ENCODE measurements at regions not wholly inside any gene's neighbourhood (a gene's known extent, or its start where the extent isn't known, plus 50 kb on each side); places are given as distances from the start of the nearest gene placed in this dataset.
"Not testable (repeated sequence)": the region's sequence is repeated elsewhere in the genome, so short reads cannot be mapped to it uniquely, and the experiment has no call there.

DNA sequence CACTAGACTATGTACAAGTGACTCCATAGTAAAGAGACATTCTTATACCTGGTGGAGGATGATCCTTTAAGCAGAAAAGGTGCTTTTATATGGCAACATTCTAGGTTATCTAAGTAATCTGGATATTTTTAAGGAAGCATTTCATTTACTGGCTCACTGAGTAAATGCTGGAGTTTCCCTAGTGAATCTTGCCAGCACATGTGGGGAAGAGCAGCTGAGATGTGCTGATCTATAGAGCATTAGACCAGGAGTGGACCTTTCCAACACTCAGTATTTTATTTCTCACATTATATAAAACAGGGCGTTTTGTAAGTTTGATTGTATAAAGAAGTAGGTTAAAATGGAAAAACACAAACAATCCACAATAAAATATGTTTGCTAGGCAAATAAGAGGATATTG, 478.5 kb downstream of the ATP23 start:
- no peak for DNase-seq
- no peak for ATAC-seq (ENCODE audit: poor library complexity)
- intact Hi-C loops (cut with DNase I) = no loop called here

DNA sequence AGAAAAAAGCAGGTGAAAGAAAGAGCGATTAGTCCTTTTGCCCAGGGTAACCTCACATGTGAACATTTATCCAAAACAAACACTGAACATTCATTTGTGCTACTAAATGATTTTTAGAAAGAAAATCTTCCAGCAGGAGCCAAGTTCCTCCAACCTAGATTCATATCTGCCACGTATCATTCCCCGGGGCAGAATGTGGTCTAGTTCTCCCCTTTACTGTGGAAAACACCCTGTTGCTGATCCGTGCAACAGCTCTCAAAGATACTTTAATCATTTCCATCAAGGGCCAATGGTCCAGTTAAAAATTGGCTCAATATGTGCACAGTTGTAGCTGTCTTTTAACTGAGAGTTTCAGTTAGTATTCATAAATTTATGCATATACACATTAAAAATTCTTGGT, 479.1 kb downstream of the ATP23 start:
- intact Hi-C loops (cut with DNase I) = no loop called here
- no peak for ATAC-seq (ENCODE audit: poor library complexity)

DNA sequence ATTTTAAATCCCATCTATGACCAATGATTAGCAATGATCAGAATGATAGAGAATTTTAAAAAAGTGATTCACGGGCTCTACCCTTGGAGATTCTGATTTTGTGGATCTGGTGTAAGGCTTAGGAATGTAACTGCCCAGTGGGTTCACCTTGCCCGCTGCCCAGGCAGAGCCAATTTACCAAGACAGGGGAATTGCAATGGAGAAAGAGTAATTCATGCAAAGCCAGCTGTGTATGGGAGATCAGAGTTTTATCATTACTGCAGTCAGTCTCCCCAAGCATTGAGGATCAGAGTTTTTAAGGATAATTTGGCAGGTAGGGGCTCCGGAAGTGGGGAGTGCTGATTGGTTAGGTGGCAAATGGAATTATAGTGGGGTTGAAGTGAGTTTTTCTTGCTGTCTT, 480.6 kb downstream of the ATP23 start:
- DNase-seq = no peak
- intact Hi-C loops (cut with DNase I) = no loop called here
- ATAC-seq (ENCODE audit: poor library complexity) = no peak

More for the DNA sequence above, 479.1 kb downstream of the ATP23 start:
- no peak for DNase-seq

DNA sequence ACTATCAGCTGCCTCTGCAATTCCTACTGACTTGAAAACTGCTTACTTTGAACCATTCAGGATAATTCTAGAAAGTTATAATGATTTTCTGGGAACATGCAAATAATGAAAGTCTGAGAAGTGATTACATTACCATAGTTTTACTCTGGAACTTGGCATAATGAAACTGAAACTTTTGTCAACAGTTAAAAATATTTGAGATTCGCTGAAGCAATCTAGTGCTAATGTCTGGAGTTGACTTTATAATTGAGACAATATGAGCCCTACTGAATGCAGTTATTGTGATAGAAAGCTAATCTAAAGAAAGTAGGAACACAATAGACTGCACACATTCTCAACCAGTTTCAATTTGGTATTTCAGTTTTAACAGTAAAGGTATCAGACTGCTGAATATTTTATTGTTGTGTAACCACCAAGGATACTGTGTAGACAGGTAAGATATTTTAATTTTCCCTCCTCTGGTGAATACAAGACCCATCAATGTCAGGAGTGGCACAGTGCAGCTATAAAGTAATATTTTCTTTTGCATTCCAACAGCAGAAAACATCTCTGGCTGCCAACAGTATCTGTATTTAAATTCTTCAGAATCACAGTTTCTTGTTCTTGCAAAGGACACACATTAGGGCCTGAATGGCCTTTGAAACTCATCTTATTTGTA, 483.5 kb downstream of the ATP23 start:
- ATAC-seq (ENCODE audit: poor library complexity) = no peak
- intact Hi-C loops (cut with DNase I) = no loop called here
- no peak for DNase-seq

DNA sequence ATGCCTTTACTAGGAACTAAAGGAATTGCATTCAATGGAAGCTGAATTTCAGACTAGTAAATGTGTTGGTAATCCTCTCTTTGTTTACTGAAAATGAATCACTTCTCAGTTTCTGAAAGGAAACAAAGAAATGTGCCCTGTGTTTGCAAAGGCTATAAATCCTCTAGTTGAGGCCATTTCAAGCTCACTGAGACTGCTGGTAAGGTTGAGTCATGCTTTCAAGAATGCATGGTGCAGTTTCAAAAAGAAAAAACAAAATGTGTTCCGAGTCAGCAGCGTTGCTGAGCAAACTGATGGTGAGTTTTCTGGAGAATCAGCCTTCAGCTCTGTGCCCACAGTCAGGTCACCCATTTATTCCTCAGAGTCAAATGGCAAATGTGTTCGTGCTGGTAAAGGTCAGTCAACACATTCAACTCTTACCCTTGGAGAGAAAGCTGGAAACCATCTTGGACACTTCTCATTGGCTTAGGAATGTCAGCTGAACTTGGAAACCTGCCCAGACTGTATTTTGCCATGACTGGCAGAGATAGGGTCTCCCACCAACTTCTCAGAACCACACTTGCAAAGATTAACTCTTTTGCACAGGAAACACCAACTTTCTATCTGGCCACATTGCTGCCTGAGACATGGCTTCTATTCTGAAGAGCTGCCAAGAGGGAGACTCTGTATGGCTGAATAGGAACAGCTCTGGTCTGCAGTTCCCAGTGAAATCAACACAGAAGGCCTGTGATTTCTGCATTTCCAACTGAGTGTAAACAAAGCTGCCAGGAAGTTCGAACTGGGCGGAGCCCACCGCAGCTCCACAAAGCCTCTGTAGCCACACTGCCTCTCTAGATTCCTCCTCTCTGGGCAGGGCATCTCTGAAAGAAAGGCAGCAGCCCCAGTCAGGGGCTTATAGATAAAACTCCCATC, 484.4 kb downstream of the ATP23 start:
- intact Hi-C loops (cut with DNase I) = no loop called here
- ATAC-seq (ENCODE audit: poor library complexity) (no peak), DNase-seq (peak; percentile 49)

DNA sequence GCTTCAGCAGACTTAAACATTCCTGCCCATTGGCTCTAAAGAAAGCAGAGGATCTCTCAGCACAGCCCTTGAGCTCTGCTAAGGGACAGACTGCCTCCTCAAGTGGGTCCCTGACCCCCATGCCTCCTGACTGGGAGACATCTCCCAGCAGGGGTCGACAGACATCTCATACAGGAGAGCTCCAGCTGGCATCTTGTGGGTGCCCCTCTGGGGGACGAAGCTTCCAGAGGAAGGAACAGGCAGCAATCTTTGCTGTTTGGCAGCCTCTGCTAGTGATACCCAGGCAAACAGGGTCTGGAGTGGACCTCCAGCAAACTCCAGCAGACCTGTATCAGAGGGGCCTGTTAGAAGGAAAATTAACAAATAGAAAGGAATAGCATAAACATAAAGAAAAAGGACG, 485.1 kb downstream of the ATP23 start:
- DNase-seq; intact Hi-C loops (cut with DNase I); ATAC-seq (ENCODE audit: poor library complexity): not testable (repeated sequence)

DNA sequence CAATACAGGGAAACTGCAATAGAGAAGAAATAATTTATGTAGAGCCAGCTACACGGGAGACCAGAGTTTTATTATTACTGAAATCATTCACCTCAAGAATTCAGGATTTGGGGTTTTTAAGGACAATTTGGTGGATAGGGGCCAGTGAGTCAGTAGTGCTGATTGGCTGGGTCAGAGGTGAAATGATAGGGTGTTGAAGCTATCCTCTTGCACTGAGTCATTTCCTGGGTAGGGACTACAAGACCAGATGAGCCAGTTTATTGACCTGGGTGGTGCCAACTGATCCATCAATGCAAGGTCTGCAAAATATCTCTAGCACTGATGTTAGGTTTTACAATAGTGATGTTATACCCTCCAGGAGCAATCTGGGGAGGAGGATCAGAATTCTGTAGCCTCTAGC, 486.3 kb downstream of the LRIG3 start:
- DNase-seq = no peak
- ATAC-seq (ENCODE audit: poor library complexity) = no peak
- intact Hi-C loops (cut with DNase I) = no loop called here

DNA sequence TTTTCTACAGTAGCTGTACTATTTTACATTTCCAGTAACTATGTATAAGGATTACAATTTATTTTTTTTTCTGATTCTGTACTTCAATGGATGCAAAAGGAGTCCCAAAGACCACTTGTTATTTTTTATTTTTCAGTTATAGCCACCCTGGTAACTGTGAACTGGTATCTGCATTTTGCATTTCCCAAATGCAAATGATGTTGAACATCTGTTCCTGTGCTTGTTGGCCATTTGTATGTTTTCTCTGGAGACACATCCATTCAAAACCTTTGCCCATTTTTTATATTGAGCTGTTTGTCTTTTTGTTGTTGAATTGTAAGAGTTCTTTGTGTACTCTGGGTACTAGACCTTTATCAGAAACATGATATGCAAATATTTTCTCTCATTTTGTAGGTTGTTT, 485.6 kb downstream of the LRIG3 start:
- ATAC-seq (ENCODE audit: poor library complexity) = no peak
- no peak for DNase-seq
- intact Hi-C loops (cut with DNase I) = no loop called here

DNA sequence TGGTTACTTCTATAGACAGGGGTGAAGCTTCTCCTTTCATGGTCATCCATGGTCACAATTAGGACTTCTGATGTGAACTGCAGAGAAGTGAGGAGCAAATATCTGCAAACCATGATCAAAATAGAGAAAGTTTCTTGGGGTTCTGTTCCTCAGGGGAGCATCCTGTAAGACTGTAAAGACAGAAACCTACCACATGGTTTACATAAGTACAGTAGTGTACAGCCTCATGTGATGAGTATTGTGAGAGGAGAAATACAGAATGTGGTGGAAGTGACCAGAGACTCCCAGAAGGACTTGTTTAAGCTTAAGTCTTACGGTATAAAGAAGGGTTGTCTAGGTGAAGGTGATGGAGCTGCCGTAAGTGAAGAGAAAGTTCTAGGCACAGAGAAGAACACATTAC, 484.7 kb downstream of the LRIG3 start:
- ATAC-seq (ENCODE audit: poor library complexity) = no peak
- intact Hi-C loops (cut with DNase I) = no loop called here
- no peak for DNase-seq

DNA sequence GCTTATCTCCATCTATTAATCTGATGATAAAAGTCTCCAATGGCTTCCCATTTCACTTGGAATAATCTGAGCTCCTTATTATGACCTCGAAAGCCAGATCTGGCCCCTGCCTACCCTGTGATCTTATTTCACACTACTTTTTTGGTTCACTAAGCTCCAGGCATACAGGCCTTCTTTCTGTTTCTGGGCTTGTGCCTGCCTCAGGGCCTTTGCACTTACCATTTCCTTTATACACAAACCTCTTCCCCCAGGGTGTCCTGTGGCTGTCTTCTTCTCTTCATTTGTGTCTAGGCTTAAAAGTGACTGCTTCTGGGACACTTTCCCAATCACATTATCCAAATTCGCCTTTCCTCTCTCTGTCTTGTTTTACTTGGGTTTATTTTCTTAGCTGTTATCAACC, 478.8 kb downstream of the LRIG3 start:
- ATAC-seq (ENCODE audit: poor library complexity) = no peak
- intact Hi-C loops (cut with DNase I) = loop anchor here (5.0 to 10.0 kb wide), 2 partner anchors 94 to 457 kb away; no protein-coding TSS in a partner anchor
- DNase-seq = no peak

DNA sequence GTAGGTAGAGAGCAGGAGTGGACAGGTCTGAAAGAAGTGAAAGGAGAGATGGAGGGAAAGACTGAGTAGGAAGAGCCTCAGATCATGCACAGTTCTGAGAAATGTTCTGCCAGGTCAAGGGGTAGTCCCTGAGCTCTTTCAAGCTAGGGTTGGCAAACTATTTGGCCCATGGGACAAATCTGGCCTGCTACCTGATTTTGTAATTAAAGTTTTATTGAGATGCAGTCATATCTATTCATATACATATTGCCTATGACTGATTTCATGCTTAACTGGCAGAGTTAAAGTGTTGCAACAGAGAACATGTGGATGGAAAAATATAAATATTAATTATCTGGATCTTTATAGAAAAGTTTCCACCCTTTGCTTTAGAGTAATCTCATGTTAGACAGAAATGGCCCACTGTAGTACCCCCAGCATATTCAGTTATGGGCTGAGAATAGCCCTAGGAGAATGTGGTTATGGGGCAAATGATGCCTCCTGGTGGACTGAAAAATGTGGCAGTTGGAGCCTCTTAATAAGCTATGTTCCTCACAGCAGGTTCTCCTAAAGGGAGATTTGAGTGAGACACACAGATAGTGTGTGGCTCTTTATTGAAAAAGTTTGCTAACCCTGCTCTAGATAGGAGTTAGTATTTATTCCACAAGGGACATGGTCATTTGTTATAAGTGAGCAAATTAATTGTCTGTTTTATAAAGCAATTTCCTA, 476.9 kb downstream of the LRIG3 start:
- DNase-seq (no peak), ATAC-seq (ENCODE audit: poor library complexity) (no peak)
- intact Hi-C loops (cut with DNase I) = loop anchor here (5.0 to 10.0 kb wide), 2 partner anchors 96 to 459 kb away; no protein-coding TSS in a partner anchor

DNA sequence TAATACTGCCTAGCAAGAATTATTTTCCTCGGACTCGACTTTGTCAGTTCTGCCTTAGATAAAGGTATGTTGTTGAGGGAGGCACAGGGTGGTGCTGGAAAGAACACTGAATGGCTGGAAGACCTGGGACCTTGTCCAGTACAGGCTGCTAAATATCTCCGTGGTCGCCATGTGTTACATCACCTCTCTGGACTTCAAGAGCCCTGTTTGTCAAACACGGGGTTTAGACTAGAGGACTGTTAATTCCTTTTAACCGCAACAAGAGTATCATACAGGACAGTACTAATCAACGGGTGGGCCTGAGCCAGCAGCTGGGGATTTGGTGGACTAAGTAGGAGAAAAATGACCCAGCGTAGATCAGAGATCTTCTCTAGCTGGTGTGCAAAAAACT, 476.3 kb downstream of the LRIG3 start:
- intact Hi-C loops (cut with DNase I) = loop anchor here (5.0 to 10.0 kb wide), 2 partner anchors 97 to 459 kb away; no protein-coding TSS in a partner anchor

DNA sequence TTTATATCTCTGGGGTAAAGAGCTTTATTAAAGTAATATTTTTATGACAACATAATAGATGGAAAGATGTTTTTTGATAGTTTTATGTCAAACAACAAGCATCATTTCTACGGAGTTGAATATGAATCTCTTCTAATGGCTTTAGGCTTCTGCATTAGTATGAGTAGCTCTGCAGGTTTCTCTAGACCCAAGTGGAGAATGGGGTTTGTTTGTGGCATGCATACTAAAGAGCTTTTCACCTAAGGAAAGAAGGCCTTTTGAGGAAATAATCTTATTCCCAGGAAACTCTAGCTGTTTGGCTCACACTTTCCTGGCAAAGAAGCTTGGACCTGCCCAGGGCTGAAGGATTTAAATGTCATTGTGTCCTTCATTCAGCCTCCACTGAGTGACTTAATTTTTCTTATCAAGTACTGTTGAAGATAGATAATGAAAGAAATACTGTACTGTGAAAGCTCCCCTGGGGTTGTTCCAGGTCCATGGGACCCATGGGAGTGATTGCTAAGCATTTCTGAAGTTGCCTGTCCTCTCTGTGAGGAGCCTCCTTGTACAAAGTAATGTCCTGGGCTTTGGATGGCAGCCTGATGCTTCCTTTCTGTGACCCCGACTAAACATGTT, 469.3 kb downstream of the LRIG3 start:
- intact Hi-C loops (cut with DNase I) = no loop called here
- ATAC-seq (ENCODE audit: poor library complexity) (peak; percentile 59), DNase-seq (no peak)

More for the DNA sequence above, 476.3 kb downstream of the LRIG3 start:
- DNase-seq (no peak), ATAC-seq (ENCODE audit: poor library complexity) (peak; percentile 85)

DNA sequence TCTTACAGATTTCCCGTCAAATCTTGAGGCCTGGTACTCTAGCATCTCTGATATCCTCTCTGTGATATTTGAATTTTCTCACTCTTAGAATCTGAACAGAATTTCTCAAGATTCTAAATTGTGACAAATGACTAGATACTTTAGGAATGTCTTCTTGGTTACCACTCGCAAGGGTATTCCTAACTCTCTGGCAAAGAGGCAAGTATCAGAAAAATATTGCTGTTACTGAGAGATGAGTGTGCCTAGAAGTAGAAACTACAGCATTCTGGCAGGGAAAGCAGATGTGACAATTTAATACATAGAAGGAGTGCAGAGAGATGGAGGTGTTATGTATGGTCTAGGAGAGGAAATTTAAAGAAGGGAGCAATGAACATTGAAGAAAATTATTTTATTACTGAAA, 467.8 kb downstream of the LRIG3 start:
- DNase-seq (no peak), ATAC-seq (ENCODE audit: poor library complexity) (no peak)
- intact Hi-C loops (cut with DNase I) = no loop called here

DNA sequence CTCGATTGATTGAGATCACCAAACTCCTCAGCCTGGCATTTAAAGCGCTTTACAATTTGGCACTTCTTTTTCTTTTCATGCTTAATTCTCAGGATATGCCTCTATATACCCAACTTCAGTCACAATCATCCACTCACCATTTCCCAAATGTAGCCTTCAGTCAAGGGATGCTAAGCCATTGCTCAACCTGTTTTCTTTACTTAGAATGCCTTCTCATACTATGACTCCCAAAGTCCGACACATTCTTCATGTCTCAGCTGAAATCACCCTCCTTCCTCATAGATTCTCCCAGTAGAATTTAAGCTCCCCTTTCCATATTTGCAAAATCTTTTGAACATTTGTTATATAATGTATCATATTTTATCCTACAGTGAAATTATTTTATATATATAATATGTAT, 467.0 kb downstream of the LRIG3 start:
- intact Hi-C loops (cut with DNase I) = no loop called here
- no peak for ATAC-seq (ENCODE audit: poor library complexity)

DNA sequence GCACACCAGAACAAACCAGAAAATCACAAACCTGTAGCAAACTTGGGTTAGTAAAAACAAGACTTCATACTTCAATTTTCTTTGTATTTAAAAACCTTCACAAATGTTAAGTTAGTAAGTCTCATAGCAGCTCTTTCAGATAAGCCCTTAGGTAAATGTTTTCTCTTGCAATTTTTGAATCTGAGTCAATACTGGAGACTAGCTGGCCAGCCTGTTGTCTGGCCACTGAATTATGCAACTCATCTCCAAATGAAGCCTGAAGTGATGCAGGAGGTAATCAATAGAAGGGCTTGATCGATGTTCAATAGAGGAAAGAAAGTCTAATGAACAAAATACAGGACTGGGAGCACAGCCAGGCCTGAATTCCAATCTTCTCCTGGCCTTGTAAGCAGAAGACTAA, 465.2 kb downstream of the LRIG3 start:
- ATAC-seq (ENCODE audit: poor library complexity) = no peak
- DNase-seq = no peak
- intact Hi-C loops (cut with DNase I) = no loop called here

More for the DNA sequence above, 467.0 kb downstream of the LRIG3 start:
- no peak for DNase-seq

DNA sequence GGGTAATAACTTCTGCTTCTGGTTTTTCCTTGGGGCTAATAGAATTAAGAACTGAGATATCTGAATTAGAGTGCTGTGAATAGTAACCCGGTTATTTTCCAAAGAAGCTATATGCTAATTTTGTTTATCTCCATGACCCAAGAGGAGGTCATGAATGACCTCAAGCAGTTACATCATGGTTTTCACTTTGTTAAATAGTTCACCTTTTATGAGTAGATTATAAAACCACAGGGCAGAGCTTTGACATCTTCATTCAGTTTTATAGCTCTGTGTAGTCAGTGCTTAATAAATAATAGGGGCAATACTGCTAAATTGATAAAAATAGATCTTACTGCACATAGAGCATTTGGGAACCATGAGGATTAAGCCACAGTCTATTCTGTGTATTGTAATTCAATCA, 462.2 kb downstream of the LRIG3 start:
- no peak for ATAC-seq (ENCODE audit: poor library complexity)
- no peak for DNase-seq
- intact Hi-C loops (cut with DNase I) = no loop called here

DNA sequence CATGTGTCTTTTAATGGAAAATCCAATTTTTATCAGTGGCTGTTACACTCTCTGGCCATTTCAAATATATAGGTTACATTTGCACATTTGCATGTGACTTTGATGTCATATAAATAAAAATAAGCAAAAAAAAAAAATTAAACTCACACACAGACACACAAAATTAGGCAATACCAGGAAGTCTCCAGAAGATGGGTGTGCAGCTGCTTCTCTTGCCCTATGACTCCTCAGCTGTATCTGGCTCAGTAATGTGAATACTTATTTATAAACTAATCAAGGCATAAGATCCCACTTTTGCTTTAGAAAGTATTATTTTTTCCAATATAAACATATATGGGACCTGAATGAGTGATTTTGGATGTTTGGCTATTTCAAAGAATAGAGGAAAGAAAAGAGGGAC, 461.1 kb downstream of the LRIG3 start:
- no peak for ATAC-seq (ENCODE audit: poor library complexity)
- intact Hi-C loops (cut with DNase I) = no loop called here
- no peak for DNase-seq

DNA sequence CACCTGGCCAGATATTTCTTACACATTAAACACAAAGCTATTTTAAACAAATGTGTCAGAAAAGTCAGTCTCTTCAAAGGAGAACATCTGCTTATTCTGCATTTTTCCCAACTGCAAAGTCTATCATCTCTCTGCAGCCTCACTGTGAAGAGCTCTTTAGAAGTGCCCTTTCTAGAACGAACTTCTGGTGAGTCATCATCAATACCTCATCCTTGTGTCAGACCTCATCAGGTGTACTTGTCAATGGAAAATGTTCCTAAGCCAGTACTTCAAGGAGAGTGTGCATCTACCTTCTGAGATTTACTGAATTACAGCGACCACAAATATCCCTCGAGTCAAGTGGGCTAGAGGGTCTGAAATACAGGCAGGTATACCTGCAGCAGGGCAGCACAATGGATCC, 457.3 kb downstream of the LRIG3 start:
- ATAC-seq (ENCODE audit: poor library complexity) (no peak), DNase-seq (no peak)
- intact Hi-C loops (cut with DNase I) = no loop called here

Measured in Right ventricle myocardium superior (tissue), 1 donor.